ENCODE measurements at regions not wholly inside any gene's neighbourhood (a gene's known extent, or its start where the extent isn't known, plus 50 kb on each side); places are given as distances from the start of the nearest gene placed in this dataset.

- no peak for DNase-seq (ENCODE audit: low spot score)
Observed at GRCh38 chr4:35216636-35217035, 1027.7 kb downstream of the ARAP2 start.

DNA sequence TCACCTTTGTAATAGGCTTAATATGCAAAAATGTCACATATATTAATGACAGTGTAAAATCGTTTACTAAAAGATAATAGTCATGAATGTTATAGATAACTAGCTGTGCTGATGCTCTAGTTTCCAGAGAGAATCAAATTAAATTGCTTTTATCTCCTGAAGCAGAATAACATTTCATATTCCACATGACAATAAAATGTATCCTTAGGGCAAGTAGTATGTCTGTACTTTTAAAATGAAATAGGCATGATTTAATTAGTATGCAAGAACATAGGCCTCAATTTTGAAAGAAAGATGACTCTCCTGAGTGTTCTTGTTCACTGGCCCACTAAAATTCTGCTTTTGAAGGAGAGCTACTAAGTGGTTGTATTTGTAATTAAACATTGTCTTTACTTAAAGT is 1027.0 kb downstream of the ARAP2 start:
- DNase-seq (ENCODE audit: low spot score) = no peak

DNA sequence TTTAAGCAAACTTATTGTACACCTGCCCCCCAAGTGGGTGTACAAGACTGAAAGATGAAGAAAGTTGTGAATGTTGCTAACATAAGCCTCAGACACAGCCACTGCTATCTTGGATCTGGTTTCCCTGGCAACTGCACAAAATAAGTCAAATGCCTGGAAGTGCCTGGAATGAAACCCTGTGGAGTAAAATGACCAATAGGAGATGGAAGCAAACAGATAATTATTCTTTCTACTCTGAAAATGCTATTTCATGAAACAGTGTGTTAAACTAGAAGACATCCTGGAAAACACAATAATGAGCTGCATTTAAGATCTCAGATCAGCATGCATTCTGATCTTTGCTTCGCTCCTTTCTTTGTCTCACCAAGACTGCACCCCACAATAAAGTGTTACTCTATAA is 1016.0 kb downstream of the ARAP2 start:
- no peak for DNase-seq (ENCODE audit: low spot score)

GRCh38 chr4:35229021-35229420 is 1015.3 kb downstream of the ARAP2 start:
- DNase-seq (ENCODE audit: low spot score) = no peak

DNA sequence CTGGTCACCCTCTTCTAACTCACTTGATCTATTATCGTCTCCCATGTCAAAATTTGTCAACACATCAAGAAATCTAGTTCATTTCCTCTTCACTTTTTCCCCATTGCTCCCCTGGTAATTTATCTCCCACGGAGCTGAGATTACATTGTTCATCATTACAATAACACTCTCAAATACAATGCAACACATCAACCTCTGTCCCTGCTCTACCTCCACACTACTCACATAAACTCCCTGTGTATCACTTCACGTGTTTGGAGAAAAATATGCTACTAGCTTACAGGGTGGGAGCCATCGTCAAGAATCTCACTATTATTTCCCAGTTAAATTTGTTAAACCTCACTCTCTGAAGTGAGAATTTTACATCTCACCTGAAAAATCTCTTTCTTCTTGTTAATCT is 1006.4 kb downstream of the ARAP2 start:
- no peak for DNase-seq (ENCODE audit: low spot score)

GRCh38 chr4:35238793-35239192 is 1005.5 kb downstream of the ARAP2 start:
- no peak for DNase-seq (ENCODE audit: low spot score)

- DNase-seq (ENCODE audit: low spot score) = no peak
Observed at GRCh38 chr4:35246493-35246892, 997.8 kb downstream of the ARAP2 start.

- no peak for DNase-seq (ENCODE audit: low spot score)
Observed at GRCh38 chr4:35247047-35247446, 997.3 kb downstream of the ARAP2 start.

GRCh38 chr4:35250331-35250730 is 994.0 kb downstream of the ARAP2 start:
- no peak for DNase-seq (ENCODE audit: low spot score)

DNA sequence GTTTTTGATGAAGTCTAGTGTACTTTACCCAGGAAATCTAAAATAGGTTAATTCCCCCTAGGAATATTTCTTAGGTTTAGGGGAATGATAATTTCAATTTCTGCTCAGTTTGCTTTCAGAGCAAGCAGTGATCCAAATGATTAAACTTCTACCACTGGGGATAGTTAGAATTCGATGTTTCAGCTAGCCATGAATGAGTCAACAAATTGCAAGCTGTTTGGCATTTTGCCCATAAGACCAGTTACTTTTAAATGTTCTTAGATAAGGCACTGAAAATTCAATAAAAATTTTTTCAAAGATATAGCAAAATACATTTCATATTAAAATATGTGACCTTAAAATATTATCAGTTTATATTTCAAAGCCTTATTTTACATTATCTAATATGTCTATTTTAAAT is 993.6 kb downstream of the ARAP2 start:
- DNase-seq (ENCODE audit: low spot score) = no peak

- no peak for DNase-seq (ENCODE audit: low spot score)
Observed at GRCh38 chr4:35252071-35252470, 992.2 kb downstream of the ARAP2 start.

- no peak for DNase-seq (ENCODE audit: low spot score)
Observed at GRCh38 chr4:35252866-35253265, 991.4 kb downstream of the ARAP2 start.

DNA sequence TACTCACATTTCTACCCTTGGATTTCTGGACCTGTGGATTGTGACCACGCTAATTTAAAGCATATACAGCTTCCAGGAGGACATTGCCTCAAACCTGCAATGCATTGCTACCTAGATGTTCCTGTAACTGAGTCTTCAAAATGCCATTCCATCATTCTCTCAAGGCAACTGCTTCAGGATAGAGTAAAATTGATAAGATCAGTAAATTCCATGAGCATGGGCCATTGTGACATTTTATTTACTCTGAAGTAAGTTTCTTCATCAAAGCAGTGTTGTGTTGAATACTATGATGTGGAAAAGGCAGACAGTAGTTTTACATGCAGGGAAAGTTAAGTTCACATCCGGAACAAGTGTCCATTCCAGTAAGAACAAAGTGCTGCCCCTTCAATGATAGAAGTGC is 991.0 kb downstream of the ARAP2 start:
- DNase-seq (ENCODE audit: low spot score) = no peak

DNA sequence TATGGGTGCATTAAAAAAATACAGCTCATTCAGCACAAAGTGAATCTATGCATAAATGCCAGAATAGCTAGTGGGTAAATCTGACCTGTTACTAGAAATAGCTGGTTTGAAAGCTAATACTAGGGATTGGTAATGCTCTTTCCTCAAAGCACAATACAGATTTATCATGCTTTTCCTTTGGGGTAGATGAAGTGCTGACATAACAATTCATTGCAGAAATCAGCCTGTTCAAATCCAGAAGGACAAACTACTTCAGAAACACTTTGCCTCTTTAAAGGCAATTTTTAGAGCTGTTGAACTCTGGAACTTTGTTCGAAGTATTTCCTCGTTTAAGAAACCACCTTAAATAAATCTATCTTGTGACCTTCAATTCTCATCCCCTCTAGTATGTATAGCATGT is 957.9 kb downstream of the ARAP2 start:
- DNase-seq (ENCODE audit: low spot score) = no peak

- DNase-seq (ENCODE audit: low spot score) = no peak
Observed at GRCh38 chr4:35300996-35301774, 943.1 kb downstream of the ARAP2 start.

DNA sequence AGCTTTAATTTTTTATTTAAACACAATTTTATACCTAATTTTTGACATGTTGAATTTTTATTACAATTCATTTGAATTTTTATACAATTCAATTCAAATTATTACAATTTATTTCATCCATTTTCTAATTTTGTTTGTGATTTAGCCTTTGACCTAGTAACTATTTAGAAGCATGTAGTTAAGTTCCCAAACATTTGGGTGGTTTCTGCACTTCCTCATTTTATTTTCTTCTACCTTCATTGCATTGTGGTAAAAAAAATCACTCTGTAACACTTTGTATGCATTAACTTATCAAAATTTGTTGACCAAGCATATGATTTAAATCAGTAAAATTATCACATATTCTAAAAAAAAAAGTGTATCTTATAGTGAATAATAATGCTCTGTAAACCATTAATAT is 928.9 kb downstream of the ARAP2 start:
- no peak for DNase-seq (ENCODE audit: low spot score)

- no peak for DNase-seq (ENCODE audit: low spot score)
Observed at GRCh38 chr4:35325908-35326453, 918.3 kb downstream of the ARAP2 start.

DNA sequence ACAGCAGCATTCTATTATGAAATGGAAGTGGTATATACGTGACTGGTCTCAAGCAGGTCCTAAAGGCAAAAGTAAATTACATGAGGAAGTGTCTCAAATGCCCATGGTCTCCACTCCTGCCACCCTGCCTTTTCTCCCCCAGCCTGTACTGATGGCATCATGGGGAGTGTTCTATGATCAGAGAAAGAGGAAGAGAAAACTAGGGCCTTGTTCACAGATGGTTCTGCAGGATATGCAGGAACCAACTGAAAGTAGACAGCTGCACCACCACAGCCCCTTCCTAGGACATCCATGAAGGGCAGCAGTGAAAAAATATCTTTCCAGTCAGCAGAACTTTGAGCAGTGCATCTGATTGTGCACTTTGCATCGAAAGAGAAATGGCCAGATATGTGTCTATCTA is 901.5 kb downstream of the ARAP2 start:
- DNase-seq (ENCODE audit: low spot score) = no peak

DNA sequence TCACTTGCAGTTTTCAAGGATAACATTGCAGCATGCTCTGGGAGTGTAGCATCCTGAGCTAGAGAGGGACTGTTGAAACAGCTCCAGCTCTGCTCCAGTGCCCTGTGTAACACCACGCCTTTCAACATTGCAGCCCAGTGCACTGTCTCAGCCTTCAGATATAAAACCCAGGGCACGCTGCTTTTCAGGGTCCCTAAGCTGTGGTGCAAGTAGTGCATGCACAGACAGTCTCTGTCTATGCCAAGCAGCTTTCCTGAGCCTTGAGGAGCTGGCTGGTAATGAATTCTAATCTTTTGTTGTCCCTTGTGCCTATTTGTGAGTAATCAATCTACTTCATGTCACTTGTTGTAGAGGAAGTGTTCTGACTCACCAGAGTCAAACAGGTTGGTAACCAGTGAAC is 897.0 kb downstream of the ARAP2 start:
- DNase-seq (ENCODE audit: low spot score) = no peak

DNA sequence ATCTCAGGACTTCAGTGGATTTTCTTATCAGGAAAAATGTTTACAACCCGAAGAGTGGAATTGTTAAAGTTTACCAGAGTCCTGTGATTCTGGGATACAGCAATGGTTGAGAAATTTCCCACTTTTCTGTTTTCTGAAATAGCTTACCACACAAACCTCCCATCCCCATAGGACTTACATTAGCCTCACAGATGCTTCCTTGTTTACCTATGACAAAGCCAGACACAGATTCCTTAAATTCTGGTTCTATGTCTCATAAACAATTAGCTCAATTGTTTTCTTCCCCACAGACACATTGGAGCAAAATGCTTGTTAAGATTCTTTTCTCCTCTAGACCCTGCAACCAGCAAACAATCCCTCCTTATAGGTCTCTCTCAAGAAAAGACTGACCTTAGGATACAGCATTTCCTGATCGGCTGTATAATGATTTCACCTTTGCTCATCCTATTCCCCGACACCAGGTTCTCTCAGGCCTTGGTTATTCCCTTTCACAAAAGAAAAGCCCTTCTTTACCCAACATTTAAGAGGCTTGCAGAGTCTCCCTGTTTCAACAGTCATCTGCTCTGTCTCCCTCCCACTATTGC is 886.2 kb downstream of the ARAP2 start:
- DNase-seq (ENCODE audit: low spot score) = no peak

- DNase-seq (ENCODE audit: low spot score) = no peak
Observed at GRCh38 chr4:35364321-35364870, 879.9 kb downstream of the ARAP2 start.

DNA sequence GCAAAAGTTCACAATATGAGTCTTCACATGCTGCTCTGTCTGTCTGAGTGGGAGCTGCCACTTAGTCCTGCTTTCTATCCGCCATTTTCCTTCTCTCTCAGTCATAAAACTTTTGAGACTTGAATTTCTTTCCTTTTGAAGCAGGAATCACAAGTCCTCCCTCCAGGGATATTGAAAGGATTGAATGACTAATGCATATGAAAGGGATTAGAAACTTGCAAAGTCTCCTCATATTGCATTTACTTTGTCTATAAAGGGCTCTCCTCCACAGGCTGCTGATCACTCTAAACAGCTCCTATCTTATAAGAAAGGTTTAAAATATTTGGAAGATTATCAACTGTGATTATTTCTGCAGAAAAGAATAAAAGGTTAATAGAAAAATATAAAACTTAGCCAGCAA is 879.1 kb downstream of the ARAP2 start:
- no peak for DNase-seq (ENCODE audit: low spot score)

DNA sequence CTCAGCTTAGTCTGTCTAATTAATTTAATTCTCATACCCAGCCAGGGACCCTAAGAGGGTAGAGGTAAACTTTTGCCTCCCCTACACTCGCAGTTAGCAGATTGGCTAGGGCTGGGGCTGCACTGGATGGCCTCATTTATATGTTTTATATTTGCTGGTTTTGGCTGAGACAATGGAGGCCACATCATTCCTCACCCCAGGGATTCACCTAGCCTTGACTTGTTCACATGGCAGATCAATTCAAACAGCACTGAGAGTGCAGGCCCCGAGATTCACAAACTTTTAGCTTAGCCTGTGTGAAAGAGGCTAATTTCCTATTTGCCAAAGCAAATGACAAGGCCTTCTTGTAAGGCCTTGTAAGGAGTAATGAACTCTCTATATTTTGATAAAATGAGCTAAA is 844.4 kb downstream of the ARAP2 start:
- no peak for DNase-seq (ENCODE audit: low spot score)
